Endothelial cell of umbilical vein (primary cell): ENCODE measurements at regions not wholly inside any gene's neighbourhood (a gene's known extent, or its start where the extent isn't known, plus 50 kb on each side); places are given as distances from the start of the nearest gene placed in this dataset.
"Not testable (repeated sequence)": the region's sequence is repeated elsewhere in the genome, so short reads cannot be mapped to it uniquely, and the experiment has no call there.

Experiments used
- BruUV-seq: library from RNA; stranded (reverse); fragments of 400-500 nt; replicated peaks from 2 replicates; lab custom pipeline; 2021; lab: Mats Ljungman, UMichigan
- CTCF ChIA-PET: fragments of 300-600, 350-600 bp; sonication (Branson Sonifier 250); formaldehyde crosslinking; loops from one replicate; lab custom pipeline; 2021; ENCODE audit warnings: antibody characterized with exemption, inconsistent platforms; lab: Charles Lee
- POLR2A ChIA-PET: fragments of 300-600, 350-600 bp; sonication (Branson Sonifier 250); formaldehyde crosslinking; loops from one replicate; lab custom pipeline; 2021; ENCODE audit warnings: antibody characterized with exemption, inconsistent platforms; lab: Charles Lee
- DNase-seq: peaks from one replicate; pipeline ENCODE4 v3.0.0-alpha.2; 2011; ENCODE audit warnings: low read depth, low spot score
- FAIRE-seq: peaks from 2 replicates; lab custom pipeline; 2011; peaks lifted over from hg19 to GRCh38; lab: Jason Lieb, UNC
- H2AFZ ChIP-seq: 2 replicates; pipeline ENCODE4 v1.6.0; 2012; ENCODE audit warnings: low read depth, low read length, control low read depth, inconsistent platforms
- H3K27ac ChIP-seq: 2 replicates; pipeline ENCODE4 v1.5.1; 2011; ENCODE audit warnings: low read depth, mild to moderate bottlenecking, control low read depth, low read length, moderate library complexity; ENCODE audit not compliant: insufficient read depth
- H3K27me3 ChIP-seq, 2 experiments: 2 replicates each; pipeline versions ENCODE4 v1.6.0 to v1.6.1; 2011; ENCODE audit warnings: low read length in 2 of 2, mixed read lengths in 1 of 2; ENCODE audit not compliant: control insufficient read depth in 2 of 2, insufficient read depth in 2 of 2
- H3K36me3 ChIP-seq, 2 experiments: 2 replicates in 1 of 2; 3 replicates in 1 of 2; pipeline ENCODE4 v1.5.1; 2011; ENCODE audit warnings: low read length in 2 of 2, mild to moderate bottlenecking in 1 of 2, moderate library complexity in 1 of 2; ENCODE audit not compliant: control insufficient read depth in 2 of 2, insufficient read depth in 2 of 2; ENCODE audit errors: extremely low read depth in 1 of 2
- H3K4me1 ChIP-seq: 3 replicates; pipeline ENCODE4 v1.5.1; 2011; ENCODE audit warnings: mild to moderate bottlenecking, low read length; ENCODE audit not compliant: control insufficient read depth, insufficient read depth; ENCODE audit errors: extremely low read depth
- H3K4me2 ChIP-seq: 2 replicates; pipeline ENCODE4 v1.6.1; 2011; ENCODE audit warnings: low read length, control low read depth, mixed read lengths; ENCODE audit not compliant: insufficient read depth
- H3K4me3 ChIP-seq, 3 experiments: fragments of 200-600 bp in 1 of 3; sonication (generic), shearing (Covaris generic) in 1 of 3; replicated peaks in 1 of 3; 2 replicates each; pipeline ENCODE4 v1.5.1; 2011 to 2016; ENCODE audit warnings: control low read depth in 3 of 3, low read length in 3 of 3, mild to moderate bottlenecking in 2 of 3, inconsistent platforms in 1 of 3, low read depth in 1 of 3, moderate library complexity in 1 of 3; ENCODE audit not compliant: insufficient read depth in 1 of 3
- H3K79me2 ChIP-seq: 2 replicates; pipeline ENCODE4 v1.6.0; 2012; ENCODE audit warnings: low read length, inconsistent platforms; ENCODE audit not compliant: control insufficient read depth, insufficient read depth
- H3K9ac ChIP-seq: replicated peaks from 2 replicates; pipeline ENCODE3; 2011; ENCODE audit warnings: low read length, control low read depth; ENCODE audit not compliant: insufficient read depth; ENCODE audit errors: extremely low read depth
- H3K9me1 ChIP-seq: replicated peaks from 3 replicates; pipeline ENCODE4 v1.6.0; 2011; ENCODE audit warnings: mild to moderate bottlenecking, low read length; ENCODE audit not compliant: control insufficient read depth, insufficient read depth; ENCODE audit errors: extremely low read depth
- H3K9me3 ChIP-seq: replicated peaks from 2 replicates; pipeline ENCODE4 v1.5.1; 2012; ENCODE audit warnings: low read length, inconsistent platforms; ENCODE audit not compliant: control insufficient read depth, insufficient read depth
- H4K20me1 ChIP-seq: replicated peaks from 2 replicates; pipeline ENCODE3; 2011; ENCODE audit warnings: mild to moderate bottlenecking, low read length; ENCODE audit not compliant: control insufficient read depth, insufficient read depth; ENCODE audit errors: extremely low read depth
- EZH2 ChIP-seq: IDR thresholded peaks from 2 replicates; pipeline ENCODE4 v1.6.1; 2012; ENCODE audit warnings: borderline replicate concordance, low read depth, mild to moderate bottlenecking, moderate library complexity, low read length, inconsistent platforms; ENCODE audit not compliant: severe bottlenecking
- FOS ChIP-seq: IDR thresholded peaks from 2 replicates; pipeline ENCODE4 v1.6.1; 2011; ENCODE audit warnings: mild to moderate bottlenecking, low read length, moderate library complexity, borderline replicate concordance; ENCODE audit not compliant: insufficient read depth
- GATA2 ChIP-seq: IDR thresholded peaks from 2 replicates; pipeline ENCODE4 v1.7.0; 2011; ENCODE audit warnings: low read depth, mild to moderate bottlenecking, moderate library complexity, mixed read lengths, low read length; ENCODE audit not compliant: insufficient read length, insufficient read depth
- JUN ChIP-seq: IDR thresholded peaks from 2 replicates; pipeline ENCODE4 v1.6.1; 2011; ENCODE audit warnings: borderline replicate concordance, low read depth; ENCODE audit not compliant: insufficient read length, insufficient read depth
- MYC ChIP-seq: IDR thresholded peaks from one replicate; pipeline ENCODE4 v1.6.1; 2011; ENCODE audit warnings: mild to moderate bottlenecking, low read depth, low read length
- POLR2A ChIP-seq: IDR thresholded peaks from 2 replicates; pipeline ENCODE4 v1.6.1; 2012; ENCODE audit warnings: low read depth, mild to moderate bottlenecking, control low read depth, low read length
- POLR2AphosphoS5 ChIP-seq: IDR thresholded peaks from 2 replicates; pipeline ENCODE4 v1.6.1; 2012; ENCODE audit warnings: low read depth, mild to moderate bottlenecking, control low read depth, low read length, moderate library complexity; ENCODE audit not compliant: insufficient read depth
- dilution Hi-C: fragments of 300-500 bp; cut with MboI; formaldehyde crosslinking; loops from one replicate; pipeline ENCODE4 v1.15.0; 2019; ENCODE audit warnings: low sequenced_read_pairs; ENCODE audit not compliant: extremely low pct_ligation_motif_present
- intact Hi-C: fragments of 100-400 bp; cut with micrococcal nuclease; formaldehyde crosslinking; loops from one replicate; pipeline ENCODE4 v1.10.0; 2022
- TF ChIP-seq, protein P1 (sequence below), 2 donors: IDR thresholded peaks; 1 replicate in 1 of 2; 2 replicates in 1 of 2; pipeline ENCODE4 v1.5.1; 2011; ENCODE audit warnings: low read length in 2 of 2, mild to moderate bottlenecking in 2 of 2, moderate library complexity in 2 of 2, control low read depth in 1 of 2, inconsistent platforms in 1 of 2, low read depth in 1 of 2; ENCODE audit not compliant: insufficient read depth in 1 of 2; ENCODE audit errors: extremely low read depth in 1 of 2
- TF ChIP-seq, protein P2 (sequence below): IDR thresholded peaks from 2 replicates; pipeline ENCODE4 v1.6.1; 2011; ENCODE audit not compliant: insufficient read depth, insufficient read length

- Histone ChIP-seq H3K79me2 (no peaks in the 10 kb centered on the region), H3K27ac (no peak overlapping the region), H3K9ac (no peak overlapping the region), H4K20me1 (no peaks in the 10 kb centered on the region), H3K9me1 (no peaks in the 10 kb centered on the region), H3K9me3 (no peaks in the 10 kb centered on the region), H3K4me2 (no peak overlapping the region), H3K4me1 (no peaks in the 10 kb centered on the region), H2AFZ (no peak overlapping the region), H3K27me3 (no peaks in the 10 kb centered on the region), H3K36me3 (no peaks in the 10 kb centered on the region), H3K4me3 (no peak overlapping the region)
- intact Hi-C loops: no loop called here
- DNase-seq (no peak), FAIRE-seq (no peak)
- dilution Hi-C loops: no loop called here
- BruUV-seq: no TSS peak
- POLR2A ChIA-PET: no interaction called here
- CTCF ChIA-PET: no interaction called here
- TF ChIP-seq, protein P1, sequence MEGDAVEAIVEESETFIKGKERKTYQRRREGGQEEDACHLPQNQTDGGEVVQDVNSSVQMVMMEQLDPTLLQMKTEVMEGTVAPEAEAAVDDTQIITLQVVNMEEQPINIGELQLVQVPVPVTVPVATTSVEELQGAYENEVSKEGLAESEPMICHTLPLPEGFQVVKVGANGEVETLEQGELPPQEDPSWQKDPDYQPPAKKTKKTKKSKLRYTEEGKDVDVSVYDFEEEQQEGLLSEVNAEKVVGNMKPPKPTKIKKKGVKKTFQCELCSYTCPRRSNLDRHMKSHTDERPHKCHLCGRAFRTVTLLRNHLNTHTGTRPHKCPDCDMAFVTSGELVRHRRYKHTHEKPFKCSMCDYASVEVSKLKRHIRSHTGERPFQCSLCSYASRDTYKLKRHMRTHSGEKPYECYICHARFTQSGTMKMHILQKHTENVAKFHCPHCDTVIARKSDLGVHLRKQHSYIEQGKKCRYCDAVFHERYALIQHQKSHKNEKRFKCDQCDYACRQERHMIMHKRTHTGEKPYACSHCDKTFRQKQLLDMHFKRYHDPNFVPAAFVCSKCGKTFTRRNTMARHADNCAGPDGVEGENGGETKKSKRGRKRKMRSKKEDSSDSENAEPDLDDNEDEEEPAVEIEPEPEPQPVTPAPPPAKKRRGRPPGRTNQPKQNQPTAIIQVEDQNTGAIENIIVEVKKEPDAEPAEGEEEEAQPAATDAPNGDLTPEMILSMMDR (IDR thresholded peaks at IDR 0.05; ENCODE audit: extremely low read depth in 1 of 2, insufficient read depth in 1 of 2, low read depth in 1 of 2, low read length in 2 of 2): no peak
- TF ChIP-seq, protein P2, sequence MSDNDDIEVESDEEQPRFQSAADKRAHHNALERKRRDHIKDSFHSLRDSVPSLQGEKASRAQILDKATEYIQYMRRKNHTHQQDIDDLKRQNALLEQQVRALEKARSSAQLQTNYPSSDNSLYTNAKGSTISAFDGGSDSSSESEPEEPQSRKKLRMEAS: no peak
- no peak for TF ChIP-seq POLR2A
- TF ChIP-seq POLR2AphosphoS5: no peak
- TF ChIP-seq MYC: no peak
- TF ChIP-seq JUN: no peak
- no peak for TF ChIP-seq EZH2
- no peak for TF ChIP-seq GATA2
- TF ChIP-seq FOS: no peak
Measured at GRCh38 chr17:34739386-34739785, 160.0 kb downstream of the TMEM132E start.

GRCh38 chr17:34737673-34738072 is 158.3 kb downstream of the TMEM132E start:
- H3K4me1 ChIP-seq, POLR2A ChIA-PET, DNase-seq, H3K4me2 ChIP-seq, H3K36me3 ChIP-seq, H3K27ac ChIP-seq, FAIRE-seq, H3K79me2 ChIP-seq, BruUV-seq, CTCF ChIA-PET, H2AFZ ChIP-seq, H3K9me1 ChIP-seq, H3K9me3 ChIP-seq, intact Hi-C loops, H3K27me3 ChIP-seq, dilution Hi-C loops, H3K4me3 ChIP-seq, H4K20me1 ChIP-seq, H3K9ac ChIP-seq: not testable (repeated sequence)
